HG02588 (cell line): ENCODE measurements at regions not wholly inside any gene's neighbourhood (a gene's known extent, or its start where the extent isn't known, plus 50 kb on each side); places are given as distances from the start of the nearest gene placed in this dataset.

Experiments
- ATAC-seq: cut with Tn5 transposase; IDR thresholded peaks from one replicate; pipeline ENCODE4 v1.9.1; 2021; ENCODE audit warnings: mild to moderate bottlenecking, moderate library complexity; ENCODE audit not compliant: unreplicated experiment

DNA sequence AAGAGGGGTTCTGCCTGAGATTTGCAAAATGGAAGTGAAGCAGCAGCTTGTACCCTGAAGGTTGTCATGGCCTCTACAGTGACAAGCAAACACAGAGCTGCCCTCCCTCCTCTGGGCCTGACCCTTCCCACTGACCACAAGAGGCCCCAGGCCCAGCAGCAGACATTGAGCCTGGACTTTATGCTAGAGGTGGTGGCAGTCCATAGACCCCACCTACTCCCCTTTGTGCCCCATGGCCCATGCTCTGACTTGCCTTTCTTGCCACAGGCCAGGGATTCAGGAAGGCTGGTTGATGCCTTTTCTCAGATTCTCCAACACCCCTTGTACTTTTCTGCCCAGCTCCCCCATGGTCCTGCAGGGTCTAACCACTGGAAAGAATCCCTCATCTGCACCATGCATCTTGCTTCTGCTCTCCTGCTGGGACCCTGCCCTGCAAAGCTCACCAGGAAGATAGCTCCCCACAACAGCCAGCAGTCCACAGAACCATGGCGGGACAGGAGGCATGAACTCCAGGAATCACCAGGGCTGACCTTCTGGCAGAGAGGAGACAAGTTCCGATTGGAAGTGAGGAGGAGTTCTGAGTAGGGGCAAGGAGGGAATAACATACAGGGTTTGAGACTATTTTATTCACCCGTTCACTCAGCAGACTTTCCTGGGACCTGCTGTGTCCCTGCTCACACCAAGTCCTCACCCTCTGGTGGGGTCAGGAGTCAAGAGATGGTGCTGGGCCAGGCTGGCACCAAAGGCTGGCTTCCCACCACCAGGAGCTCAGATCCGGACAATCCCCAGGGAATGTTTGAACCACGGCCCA is 263.8 kb downstream of the SYK start:
- ATAC-seq, result no peak

DNA sequence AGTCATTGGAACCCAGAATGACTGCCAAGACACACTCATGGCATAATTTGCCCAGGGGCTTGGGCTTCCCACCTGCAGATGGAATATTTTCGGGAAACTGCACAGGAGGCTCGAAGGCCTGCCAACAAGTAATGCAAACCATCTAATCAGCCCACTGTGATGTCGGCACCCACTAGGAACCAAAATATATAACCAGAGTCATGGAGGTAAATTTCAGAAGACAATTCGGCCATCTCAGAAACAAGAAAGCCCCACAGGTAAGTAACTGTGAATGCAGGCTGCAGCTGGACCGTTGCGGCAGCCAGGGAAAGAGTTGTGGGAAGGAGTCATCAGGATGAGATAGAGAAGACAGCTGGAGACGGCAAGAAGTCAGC is 264.4 kb downstream of the SYK start:
- ATAC-seq, result no peak

DNA sequence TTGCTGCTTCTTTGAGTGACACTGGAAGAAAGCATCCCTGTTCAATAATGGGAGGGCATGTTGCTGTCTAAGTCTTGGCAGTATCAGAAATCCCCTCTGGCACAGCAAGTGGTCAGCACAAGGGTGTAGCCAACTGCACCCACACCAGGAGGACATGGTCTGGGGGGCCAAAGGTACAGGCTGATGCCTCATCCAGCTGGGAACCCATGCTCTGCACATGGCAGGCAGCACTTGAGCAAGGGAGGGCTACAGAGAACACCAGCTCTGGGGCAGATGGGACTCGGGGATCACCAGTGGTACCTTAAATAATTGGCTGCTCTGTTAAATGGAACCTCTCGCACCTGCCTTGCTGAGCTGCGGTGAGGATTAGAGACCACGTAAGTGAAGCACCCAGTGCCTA is 265.2 kb downstream of the SYK start:
- no peak for ATAC-seq

DNA sequence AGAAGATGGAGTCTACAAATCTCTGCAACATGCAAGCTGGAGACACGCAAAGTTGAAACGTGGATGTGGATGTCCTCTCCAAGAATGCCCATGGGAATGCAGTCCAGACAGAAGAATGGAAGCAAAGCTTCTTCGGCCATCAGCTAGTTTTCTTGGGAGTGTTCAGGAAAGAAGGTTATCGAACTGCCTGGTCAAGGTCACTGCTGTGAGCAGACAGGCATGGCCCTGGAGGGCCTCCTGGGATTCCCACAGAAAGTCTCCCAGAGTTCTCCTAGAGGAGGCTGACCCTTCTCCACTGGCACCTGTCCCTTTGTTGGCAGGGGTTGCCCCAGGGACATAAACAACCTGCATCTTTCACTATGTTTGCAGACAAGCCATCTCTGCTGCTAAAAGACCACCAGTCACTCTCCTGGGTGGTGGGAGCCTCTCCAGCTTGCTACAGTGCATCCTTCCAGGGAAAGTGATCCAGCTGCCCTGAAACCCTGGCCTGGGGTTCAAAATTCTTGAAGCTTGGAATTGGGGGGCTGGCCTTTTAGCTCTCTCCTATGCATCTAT is 265.8 kb downstream of the SYK start:
- ATAC-seq, result no peak

DNA sequence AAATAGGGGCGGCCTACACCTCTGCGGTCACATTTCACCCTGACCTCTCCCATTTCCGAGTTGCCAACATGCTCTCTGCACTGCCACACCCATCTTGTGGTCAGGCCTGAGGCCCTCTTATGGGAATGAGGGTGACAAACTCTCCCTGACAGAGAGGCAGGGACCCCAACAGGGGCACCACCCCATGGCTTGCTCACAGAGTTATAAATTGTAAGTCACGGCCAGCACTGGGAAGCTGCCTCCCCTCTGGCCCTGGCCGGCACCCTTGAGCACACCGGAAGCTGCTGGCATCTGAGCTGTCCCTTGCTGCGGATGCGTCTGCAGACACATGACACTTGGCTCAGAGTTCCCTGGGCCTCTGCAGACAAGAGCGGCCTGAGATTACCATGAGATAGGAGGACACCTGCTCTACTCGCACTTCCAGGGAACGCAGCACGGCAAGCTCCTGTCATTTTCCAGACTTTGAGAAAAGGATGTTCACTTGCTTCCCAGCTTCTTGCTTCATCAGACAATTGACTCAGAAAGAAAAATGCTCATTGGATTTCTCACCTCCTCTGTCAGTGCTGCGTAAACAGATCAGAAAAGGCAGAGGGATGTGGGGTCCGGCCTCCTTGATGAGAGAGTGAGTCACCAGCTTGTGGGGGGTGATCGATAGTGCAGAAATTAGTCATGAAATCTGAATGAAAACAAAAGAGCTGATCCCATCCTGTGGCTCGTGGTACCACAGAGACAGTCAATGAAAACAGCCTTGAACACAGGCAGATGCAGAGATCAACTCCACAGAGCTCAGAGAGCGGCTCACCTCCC is 269.8 kb downstream of the SYK start:
- no peak for ATAC-seq

DNA sequence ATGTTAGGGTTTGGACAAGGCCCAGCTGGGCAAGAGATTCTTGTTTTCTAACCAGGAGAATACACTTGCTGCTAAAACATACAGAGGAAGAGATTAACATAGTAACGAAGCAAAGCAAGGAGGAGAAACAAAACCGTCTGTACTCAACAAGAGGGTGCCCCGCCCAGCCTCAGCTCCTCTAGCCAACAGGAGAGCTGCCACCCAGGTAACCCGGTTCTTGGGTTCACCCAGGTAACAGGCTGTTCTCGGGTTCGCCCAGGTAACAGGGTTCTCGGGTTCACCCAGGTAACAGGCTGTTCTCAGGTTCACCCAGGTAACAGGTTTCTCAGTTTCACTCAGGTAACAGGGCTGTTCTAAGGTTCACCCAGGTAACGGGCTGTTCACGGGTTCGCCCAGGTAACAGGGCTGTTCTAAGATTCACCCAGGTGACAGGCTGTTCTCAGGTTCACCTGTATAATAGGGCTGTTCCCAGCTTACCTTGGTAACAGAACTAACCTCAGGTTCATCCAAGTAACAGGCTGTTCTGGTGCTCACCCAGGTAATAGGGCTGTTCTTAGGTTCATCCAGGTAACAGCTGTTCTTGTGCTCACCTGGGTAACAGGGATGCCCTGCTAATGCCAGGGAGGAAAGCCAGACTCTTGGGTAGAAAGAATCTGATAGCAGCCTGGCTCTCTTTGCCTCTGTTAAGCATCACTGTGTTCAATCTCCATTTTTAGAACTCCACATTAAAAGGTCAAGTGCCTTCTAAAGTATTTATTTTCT is 271.6 kb downstream of the SYK start:
- no peak for ATAC-seq

DNA sequence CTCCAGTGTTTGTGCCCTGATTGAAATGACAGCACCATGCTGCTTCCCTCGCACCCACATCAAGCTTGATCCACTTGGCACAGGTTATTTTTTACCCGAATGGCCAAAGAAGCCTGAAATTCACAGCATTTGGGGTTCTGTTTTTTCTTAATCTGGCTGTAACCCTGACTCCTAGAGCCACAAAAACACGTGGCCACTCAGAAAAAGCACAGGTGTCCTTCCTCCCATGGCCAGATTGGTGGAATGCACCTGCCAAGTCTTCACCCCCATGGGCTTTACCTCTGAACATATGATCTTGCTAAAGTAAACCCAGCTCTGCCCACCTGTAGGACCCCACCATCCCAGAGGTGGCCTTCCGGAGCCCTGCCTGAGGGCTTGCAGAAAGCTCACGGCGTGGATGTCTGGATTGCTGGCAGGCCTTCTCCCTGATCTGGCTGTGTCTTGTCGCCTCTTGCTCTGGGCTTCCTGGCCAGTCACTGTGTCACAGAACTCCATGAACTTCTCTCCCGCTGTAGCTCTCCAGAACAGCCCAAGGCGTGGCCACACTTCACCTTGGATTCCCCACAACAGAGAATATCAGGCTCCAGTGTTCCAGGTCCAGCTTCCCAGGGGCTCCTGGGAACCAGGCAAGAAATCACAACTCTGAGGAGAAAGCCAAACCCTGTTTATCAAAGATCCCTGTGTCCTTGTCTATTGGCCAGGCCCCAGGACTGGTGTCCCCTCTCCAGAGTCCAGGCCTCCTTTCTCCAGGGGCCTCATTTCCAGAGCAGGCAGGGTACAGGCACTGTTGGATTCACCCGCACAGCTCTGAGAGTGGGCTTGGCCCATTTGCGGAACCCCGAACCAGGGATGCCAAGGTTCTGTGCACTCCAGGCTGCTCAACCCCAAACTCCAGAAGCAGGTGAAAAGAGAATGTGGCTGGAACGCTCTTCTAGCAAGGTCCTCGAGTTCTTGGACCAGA is 272.5 kb downstream of the SYK start:
- ATAC-seq, result no peak

DNA sequence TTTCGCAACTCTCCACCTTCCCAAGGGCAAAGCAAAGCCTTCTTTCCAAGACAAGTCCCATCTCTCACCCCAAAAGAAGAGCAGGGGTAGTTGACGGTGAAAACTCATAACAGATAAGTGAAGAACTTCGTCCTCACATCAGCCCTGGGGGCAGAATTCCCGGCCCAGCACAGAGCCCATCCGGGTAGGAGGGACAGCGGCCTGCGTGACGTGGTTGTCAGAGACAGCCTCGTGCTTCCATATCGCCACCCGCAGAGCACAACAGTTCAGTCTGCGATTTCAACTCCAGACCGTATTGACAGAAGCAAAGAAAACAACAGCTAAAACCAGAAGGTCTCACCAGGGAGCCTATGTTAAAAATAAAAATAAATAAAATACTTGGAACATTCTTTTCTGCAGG is 273.2 kb downstream of the SYK start:
- no peak for ATAC-seq

DNA sequence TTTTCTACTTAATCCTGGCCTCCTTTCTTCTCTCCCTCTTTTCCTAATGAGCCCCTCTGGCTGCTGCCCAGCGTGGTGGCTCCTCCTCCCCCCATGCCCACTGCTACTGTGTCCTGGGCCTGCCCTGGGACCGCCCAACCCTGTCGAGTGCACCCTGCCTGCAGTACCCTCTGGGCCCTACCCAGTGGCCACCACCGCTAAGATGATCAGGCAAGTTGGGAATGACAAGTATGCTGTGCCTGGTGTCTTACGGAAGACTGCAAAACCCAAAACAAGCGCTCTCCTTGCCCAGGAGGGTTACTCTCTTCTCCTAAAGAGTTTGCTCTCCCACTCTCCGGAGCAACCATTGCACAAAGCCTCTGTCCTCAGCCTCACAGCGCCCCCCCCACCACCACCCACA is 273.7 kb downstream of the SYK start:
- no peak for ATAC-seq

DNA sequence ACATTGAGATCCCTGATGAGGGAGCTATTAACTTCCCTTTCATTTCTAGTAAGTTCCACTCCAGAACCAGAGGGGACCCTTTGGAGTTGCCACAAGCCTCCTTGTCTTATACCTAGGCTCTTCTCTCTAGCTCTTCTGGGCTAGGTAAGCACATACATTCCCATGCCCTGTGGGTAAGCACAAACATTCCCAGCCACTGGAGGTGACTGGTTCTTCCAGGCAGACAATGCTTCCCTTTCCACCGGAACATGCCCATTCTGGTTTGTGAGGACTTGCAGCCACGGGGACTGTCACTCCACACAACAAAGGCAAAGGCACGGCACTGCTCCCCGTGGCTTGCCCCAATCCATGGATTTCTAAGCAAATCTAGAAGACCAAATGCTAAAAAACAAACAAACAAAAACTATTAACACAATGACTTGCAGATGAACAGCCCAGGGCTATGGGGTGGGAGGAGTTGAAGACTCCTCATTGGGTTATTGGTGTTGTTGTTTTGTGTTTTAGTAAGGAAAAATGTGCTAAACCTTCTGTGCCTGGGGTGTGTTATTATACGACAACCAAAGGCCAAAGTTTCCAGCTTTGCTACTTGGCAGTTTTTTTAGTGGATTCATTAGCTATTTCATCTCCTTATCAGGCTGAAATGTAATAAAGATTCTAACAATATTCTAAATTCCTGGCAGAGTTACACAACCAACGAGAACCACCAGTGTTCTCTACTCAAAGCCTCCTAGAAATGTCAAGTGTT is 276.2 kb downstream of the SYK start:
- no peak for ATAC-seq

DNA sequence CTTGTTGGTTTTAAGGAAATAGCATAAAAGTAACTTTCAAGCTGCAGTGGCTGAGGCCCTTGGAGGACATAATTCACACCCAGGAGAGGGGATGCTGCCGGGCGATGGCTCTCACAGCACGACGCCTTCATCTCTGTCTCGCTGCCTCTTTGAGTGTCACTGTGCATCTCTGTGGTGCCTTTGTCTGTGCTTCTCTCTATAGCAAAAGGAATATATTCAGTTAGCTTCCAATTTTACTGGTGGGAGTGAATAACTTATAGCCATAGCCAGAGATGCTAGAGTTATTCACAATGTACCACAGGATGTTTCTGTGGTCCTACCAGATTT is 276.7 kb downstream of the SYK start:
- no peak for ATAC-seq

DNA sequence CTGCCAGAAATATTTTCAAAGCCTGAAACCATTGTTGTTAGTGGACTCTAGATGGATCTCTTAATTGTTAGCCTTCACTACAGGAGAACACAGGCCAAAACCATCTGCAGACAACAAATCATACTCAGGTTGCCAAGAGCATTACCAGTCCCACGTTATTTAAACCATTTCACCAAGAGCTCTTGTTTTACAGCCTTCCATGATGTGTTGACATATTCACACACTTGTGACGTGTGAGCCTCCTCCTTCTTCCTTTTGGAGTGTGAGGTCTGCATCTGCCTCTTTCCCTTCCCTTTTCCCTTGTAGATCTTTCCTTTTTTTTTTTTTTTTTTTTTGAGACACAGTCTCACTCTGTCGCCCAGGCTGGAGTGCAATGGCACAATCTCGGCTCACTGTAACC is 279.0 kb downstream of the AUH start:
- no peak for ATAC-seq

DNA sequence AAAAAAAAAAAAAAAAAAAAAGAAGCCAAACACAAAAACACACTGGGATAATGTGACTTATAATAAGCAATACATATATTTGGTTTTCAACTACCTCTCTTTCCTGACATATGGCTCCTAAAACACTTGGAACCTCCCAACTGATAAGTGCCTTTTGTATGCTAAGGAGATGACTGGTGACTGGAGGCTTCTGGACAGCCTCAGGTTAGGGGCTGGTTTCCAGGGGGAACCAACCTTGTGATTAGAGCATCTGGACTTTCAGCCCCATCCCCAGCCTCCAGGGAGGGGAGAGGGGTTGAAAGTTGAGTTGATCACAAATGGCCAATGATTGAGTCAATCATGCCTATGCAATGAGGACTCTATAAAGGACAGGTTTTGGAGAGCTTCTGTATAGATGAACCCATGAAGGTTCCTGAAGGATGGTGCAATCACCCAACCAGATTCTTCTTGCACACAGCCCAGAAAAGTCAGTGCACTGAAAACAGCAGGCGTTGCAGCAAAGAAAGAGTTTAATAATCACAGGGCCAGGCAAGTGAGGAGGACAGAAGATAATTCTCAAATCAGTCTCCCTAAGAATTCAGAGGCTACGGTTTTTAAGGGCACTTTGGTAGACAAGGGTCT is 276.7 kb downstream of the AUH start:
- ATAC-seq, result no peak

DNA sequence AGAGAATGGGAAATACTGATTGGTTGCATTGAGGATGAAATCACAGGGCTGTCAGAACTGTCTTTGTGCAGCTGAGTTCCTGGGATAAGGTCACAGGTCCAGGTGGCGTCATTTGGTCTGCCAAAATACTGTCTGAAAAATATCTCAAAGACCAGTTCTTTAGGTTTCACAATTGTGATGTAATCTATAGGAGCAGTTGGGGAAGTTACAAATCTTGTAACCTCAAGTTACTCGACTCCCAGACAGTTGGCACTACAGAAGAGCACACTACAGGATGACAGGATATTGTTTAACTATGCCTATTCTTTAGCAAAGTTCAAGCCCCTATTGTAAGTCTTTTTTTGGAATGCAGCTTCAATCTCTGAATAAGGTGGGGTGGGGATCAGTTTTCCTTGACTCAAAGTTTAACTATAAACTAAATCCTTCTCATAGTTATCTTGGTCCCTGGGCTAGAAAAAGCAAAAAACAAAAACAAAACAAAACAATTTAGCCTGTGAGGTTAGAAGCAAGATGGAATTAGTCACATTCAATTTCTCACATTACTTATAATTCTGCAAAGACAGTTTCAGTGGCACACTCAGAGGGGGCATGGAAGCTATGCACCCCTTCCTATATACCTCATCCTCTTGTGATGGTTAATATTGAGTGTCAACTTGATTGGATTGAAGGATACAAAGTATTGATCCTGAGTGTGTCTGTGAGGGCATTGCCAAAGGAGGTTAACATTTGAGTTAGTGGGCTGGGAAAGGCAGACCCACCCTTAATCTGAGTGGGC is 276.0 kb downstream of the AUH start:
- no peak for ATAC-seq

DNA sequence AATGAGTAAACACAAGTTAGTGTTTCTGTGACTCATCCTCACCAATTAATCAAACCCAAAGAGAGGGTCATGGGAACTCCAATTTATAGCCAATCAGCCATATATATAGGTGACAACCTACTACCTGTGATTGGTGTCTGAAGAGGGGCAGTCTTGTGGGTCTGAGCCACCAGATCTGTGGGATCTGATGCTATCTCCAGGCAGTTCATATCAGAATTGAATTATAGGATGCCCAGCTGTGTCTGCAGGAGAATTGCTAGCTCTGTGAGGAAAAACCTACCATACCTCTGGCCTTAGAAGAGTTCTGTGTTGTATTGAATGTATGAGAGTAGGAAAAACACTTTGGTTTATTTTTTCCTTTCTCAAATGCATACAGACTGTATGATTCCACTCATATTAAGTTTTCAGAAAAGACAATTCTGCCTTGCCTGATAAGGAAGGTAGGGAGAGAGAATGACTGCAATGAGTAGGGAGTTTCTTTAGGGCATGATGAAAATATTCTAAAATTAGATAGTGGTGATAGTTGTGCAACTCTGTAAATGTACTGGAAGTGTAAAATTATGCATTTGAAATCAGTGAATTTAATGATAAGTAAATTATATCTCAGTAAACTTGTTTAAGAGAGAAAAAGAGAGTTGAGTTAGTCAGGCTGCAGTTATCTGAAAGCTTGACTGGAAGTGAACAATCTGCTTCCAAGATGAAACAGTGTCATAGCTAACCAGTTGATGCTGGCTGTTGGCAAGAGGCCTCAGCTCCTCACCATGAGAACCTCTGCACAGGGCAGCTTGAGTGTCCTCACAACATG is 274.9 kb downstream of the AUH start:
- no peak for ATAC-seq

DNA sequence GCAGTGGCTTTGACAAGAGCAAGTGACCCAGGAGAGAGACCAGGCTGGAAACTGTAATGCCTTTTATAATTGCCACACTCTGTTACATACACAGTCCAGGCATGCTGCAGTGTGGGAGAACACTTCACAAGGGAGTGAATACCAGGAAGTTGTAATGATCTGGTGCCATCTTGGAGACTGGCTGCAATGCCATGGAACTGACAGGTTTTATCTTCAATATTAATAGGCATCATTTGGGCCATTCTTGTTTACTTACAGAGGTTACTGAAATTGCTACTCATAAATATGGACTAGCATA is 274.3 kb downstream of the AUH start:
- ATAC-seq, result no peak

DNA sequence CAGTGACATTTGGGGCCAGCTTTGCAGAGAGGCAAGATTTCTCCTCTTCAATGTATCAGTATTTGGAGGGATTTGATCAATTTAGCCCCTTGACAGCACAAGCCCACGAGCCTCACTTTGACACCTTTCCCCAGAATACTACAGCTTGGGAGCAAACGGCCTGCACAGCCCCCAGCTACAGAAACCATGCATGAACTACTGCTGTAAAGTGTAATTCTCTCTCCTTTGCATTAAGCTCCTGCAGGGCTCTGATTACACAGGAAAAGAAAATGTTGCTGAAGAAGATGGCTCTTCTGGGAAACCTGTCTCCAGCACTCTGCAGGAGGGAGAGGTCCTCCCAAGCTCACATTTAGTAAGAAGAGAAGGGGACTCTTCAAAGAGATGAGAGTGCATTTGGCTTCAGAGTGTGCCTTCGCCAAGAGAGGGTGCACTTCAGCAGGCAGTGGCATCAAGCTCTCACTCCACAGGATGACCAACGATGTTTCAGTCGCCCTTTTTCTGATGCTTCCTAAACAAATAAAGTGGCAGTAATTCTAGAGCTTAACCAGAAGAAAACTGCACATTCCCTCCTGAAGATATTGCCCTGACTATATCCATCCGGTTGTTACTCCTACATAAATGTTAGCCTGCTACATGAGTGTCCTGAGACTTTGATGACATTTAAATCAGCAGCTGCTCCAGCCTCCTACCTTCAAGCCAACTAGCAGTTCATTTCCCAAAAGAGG is 272.2 kb downstream of the AUH start:
- ATAC-seq, result no peak

DNA sequence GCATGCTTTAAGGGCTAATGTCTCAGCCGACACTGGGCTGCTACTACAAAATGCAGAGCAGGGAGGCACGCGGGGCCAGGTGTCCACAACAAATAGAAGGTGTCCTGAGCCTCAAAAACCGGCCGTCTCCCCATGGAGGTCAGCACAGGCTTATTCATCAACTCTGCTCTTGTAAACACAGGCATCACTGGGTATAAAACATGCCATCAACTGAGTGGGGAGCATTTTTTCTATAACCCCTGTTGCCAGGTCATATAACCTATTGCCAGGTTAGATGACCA is 271.6 kb downstream of the AUH start:
- no peak for ATAC-seq
